ENCODE measurements at regions not wholly inside any gene's neighbourhood (a gene's known extent, or its start where the extent isn't known, plus 50 kb on each side); places are given as distances from the start of the nearest gene placed in this dataset.
A peak's percentile ranks its signal among the peaks of the same experiment; 100 is the strongest.

GRCh38 chr18:14189858-14190257 lies 57.6 kb upstream of the ZNF519 start:
- TF ChIP-seq FOXJ3 (CRISPR knock-in tag; IDR thresholded peaks at IDR 0.05; ENCODE audit: borderline replicate concordance) = no peak
- TF ChIP-seq MTA3 (CRISPR knock-in tag; IDR thresholded peaks at IDR 0.05) = no peak
- TF ChIP-seq EP300 (IDR thresholded peaks at IDR 0.05; ENCODE audit: low read depth in 2 of 2, low read length in 2 of 2) = peak in 1 of 2 experiments; percentile 66; a peak in 2 of 4 replicates
- TF ChIP-seq EP300 (CRISPR knock-in tag; IDR thresholded peaks at IDR 0.05; ENCODE audit: borderline replicate concordance) = peak; percentile 52
- no peak for TF ChIP-seq ZNF644 (CRISPR knock-in tag; IDR thresholded peaks at IDR 0.05; ENCODE audit: low read depth)
- no peak for TF ChIP-seq ZNF180 (CRISPR knock-in tag; IDR thresholded peaks at IDR 0.05; ENCODE audit: borderline replicate concordance, low read depth)
- TF ChIP-seq, protein P1, sequence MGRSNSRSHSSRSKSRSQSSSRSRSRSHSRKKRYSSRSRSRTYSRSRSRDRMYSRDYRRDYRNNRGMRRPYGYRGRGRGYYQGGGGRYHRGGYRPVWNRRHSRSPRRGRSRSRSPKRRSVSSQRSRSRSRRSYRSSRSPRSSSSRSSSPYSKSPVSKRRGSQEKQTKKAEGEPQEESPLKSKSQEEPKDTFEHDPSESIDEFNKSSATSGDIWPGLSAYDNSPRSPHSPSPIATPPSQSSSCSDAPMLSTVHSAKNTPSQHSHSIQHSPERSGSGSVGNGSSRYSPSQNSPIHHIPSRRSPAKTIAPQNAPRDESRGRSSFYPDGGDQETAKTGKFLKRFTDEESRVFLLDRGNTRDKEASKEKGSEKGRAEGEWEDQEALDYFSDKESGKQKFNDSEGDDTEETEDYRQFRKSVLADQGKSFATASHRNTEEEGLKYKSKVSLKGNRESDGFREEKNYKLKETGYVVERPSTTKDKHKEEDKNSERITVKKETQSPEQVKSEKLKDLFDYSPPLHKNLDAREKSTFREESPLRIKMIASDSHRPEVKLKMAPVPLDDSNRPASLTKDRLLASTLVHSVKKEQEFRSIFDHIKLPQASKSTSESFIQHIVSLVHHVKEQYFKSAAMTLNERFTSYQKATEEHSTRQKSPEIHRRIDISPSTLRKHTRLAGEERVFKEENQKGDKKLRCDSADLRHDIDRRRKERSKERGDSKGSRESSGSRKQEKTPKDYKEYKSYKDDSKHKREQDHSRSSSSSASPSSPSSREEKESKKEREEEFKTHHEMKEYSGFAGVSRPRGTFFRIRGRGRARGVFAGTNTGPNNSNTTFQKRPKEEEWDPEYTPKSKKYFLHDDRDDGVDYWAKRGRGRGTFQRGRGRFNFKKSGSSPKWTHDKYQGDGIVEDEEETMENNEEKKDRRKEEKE (IDR thresholded peaks at IDR 0.05) = no peak
- TF ChIP-seq ZNF24 (IDR thresholded peaks at IDR 0.05) = 0 out of 2 replicates have a peak, but pooled peaks have one; percentile 45
- TF ChIP-seq BHLHE40 (IDR thresholded peaks at IDR 0.05; ENCODE audit: low read length) = no peak
- no peak for TF ChIP-seq POLR2A (IDR thresholded peaks at IDR 0.05; ENCODE audit: insufficient read depth in 1 of 2, low read depth in 2 of 2, low read length in 2 of 2)
- TF ChIP-seq SUZ12 (IDR thresholded peaks at IDR 0.05; ENCODE audit: low read depth, low read length) = no peak
- no peak for TF ChIP-seq YEATS2 (CRISPR knock-in tag; IDR thresholded peaks at IDR 0.05; ENCODE audit: borderline replicate concordance)
